AG04449 (cell line): ENCODE measurements at regions not wholly inside any gene's neighbourhood (a gene's known extent, or its start where the extent isn't known, plus 50 kb on each side); places are given as distances from the start of the nearest gene placed in this dataset.

ENCODE experiments used
- CTCF ChIA-PET: fragments of 350-600 bp; formaldehyde crosslinking; extraction: SDS; loops from one replicate; lab custom pipeline; 2021; ENCODE audit warnings: antibody characterized with exemption; lab: Yijun Ruan, JAX
- POLR2A ChIA-PET: fragments of 400-600, 350-600 bp; formaldehyde crosslinking; extraction: SDS; loops from one replicate; lab custom pipeline; 2020; ENCODE audit warnings: antibody characterized with exemption, inconsistent platforms; lab: Yijun Ruan, JAX
- DNase-seq: peaks from one replicate; pipeline ENCODE4 v3.0.0-alpha.2; 2010; ENCODE audit warnings: low read depth, low spot score
- H3K4me3 ChIP-seq: 2 replicates; pipeline ENCODE4 v1.5.1; 2011; ENCODE audit warnings: low read depth, mild to moderate bottlenecking, control low read depth, low read length
- TF ChIP-seq, protein P1 (sequence below): IDR thresholded peaks from one replicate; pipeline ENCODE4 v1.5.1; 2011; ENCODE audit warnings: mild to moderate bottlenecking, moderate library complexity, low read length, control low read depth, inconsistent platforms; ENCODE audit not compliant: insufficient read depth; ENCODE audit errors: missing control alignments

- TF ChIP-seq, protein P1, sequence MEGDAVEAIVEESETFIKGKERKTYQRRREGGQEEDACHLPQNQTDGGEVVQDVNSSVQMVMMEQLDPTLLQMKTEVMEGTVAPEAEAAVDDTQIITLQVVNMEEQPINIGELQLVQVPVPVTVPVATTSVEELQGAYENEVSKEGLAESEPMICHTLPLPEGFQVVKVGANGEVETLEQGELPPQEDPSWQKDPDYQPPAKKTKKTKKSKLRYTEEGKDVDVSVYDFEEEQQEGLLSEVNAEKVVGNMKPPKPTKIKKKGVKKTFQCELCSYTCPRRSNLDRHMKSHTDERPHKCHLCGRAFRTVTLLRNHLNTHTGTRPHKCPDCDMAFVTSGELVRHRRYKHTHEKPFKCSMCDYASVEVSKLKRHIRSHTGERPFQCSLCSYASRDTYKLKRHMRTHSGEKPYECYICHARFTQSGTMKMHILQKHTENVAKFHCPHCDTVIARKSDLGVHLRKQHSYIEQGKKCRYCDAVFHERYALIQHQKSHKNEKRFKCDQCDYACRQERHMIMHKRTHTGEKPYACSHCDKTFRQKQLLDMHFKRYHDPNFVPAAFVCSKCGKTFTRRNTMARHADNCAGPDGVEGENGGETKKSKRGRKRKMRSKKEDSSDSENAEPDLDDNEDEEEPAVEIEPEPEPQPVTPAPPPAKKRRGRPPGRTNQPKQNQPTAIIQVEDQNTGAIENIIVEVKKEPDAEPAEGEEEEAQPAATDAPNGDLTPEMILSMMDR = no peak
- POLR2A ChIA-PET = no interaction called here
- CTCF ChIA-PET = no interaction called here
- no peak overlapping the region for H3K4me3 ChIP-seq
- no peak for DNase-seq
Observed at GRCh38 chr7:118368958-118369357, 144.5 kb downstream of the ANKRD7 start.

DNA sequence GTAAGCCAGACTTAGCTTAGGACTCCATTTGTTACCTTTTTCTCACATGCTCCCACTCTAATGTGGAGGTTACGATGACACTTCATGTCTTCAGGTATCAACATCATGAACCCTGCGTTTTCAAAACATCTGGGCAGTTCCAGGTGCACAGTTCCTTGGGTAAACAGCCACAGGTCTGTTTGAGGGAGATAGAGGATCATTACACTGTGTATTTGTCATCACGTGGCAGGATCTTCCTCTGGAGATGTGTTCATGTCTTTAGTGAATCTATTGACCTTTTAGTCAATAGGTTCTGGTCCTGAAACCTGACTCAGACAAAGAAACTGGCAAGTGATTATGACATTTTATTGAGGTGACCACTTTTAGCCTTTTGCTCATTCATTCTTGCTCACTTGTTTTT is 145.5 kb downstream of the ANKRD7 start:
- TF ChIP-seq, protein P1 = no peak
- no peak overlapping the region for H3K4me3 ChIP-seq
- no peak for DNase-seq
- ChIA-PET POLR2A (no interaction called here), CTCF (no interaction called here)

DNA sequence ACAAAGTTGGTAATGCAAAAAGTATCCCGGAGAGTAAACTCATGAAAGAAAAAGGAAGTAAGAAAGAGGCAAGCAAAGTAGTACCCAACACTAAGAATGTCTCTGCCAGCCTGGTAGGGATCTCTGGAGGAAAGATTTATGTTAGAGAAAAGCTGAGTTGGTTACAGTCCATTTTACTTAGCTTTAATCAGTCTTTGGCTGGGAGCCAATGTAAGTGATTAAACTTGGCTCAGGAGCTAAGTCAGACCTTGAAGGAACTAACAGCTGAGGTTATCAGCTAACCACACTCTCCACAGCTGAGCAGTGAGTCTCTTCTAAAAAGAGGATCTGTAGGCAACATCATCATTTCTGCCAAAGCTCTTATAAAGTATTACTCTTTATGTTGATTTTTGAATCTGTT is 148.0 kb downstream of the ANKRD7 start:
- ChIA-PET CTCF (no interaction called here), POLR2A (no interaction called here)
- TF ChIP-seq, protein P1 = no peak
- no peak for DNase-seq
- H3K4me3 ChIP-seq = no peak overlapping the region

DNA sequence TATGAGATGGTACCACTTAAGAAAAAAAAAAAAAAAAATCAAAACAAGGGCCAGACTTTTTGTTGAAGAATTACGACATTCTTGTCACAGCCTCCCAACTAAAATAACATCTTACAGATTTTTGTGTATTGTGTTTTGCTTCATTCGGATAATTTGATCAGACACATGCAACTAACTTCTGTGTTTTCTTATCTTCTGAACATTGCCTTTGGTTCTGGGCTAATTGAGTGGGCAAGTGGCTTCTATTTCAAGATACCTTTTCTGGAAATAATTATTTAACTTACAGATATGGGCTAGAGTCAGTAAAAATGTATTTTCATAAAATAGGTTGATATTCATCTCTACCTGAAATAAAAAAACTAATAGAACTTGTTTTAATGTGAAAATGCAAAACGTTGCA is 165.1 kb downstream of the ANKRD7 start:
- ChIA-PET POLR2A (no interaction called here), CTCF (no interaction called here)
- no peak for DNase-seq
- TF ChIP-seq, protein P1 = no peak
- no peak overlapping the region for H3K4me3 ChIP-seq

DNA sequence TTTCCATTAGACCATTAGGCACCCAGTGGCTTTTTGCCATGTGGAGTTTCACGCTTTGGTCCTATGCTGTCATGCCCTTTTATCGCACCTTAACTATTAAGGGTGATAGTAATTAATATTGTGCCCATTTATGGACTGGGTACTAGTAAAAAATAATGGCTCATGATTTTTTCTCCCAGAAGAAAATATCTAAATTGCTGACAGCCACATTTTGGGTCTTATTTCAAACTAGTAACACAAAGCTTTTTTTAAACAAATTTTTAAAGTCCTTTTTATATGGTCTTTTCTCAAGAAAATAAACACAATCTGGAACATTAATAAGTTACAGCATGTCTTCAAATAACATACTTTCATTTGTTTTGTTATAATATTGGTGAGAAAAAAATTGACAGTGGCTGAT is 179.7 kb downstream of the ANKRD7 start:
- POLR2A ChIA-PET = no interaction called here
- H3K4me3 ChIP-seq = no peak overlapping the region
- CTCF ChIA-PET = no interaction called here
- TF ChIP-seq, protein P1 = no peak
- DNase-seq = no peak

DNA sequence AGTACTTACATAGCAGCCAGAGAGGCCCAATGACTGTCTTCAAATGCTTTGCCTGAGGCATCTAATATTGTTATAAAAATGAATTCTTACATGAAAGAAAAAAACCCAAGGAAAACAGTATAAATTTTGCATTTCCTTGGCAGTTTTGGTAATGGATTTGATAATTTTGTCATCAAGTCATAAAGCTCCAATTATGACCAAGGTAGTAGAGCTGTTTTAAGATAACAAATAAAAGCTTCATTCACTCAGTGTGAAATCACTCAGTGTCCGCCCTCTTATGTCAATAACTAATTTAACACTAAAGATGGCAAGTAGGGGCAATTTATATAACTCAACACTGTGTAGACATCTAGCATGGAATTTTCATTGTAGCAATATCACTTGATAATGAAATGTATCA is 193.9 kb downstream of the ANKRD7 start:
- H3K4me3 ChIP-seq = no peak overlapping the region
- CTCF ChIA-PET = no interaction called here
- POLR2A ChIA-PET = no interaction called here
- TF ChIP-seq, protein P1 = no peak
- DNase-seq = no peak
